ENCODE measurements at regions not wholly inside any gene's neighbourhood (a gene's known extent, or its start where the extent isn't known, plus 50 kb on each side); places are given as distances from the start of the nearest gene placed in this dataset.

- TF ChIP-seq CTCF (IDR thresholded peaks at IDR 0.05) (no peak), ZFX (IDR thresholded peaks at IDR 0.05; ENCODE audit: borderline replicate concordance) (no peak)
Measured at GRCh38 chr17:13405080-13405479, 196.6 kb downstream of the HS3ST3A1 start.
